Femur (tissue), 1 donor: ENCODE measurements at regions not wholly inside any gene's neighbourhood (a gene's known extent, or its start where the extent isn't known, plus 50 kb on each side); places are given as distances from the start of the nearest gene placed in this dataset.

Experiments
- DNase-seq: peaks from one replicate; pipeline ENCODE4 v3.0.0-alpha.2; 2017

- no peak for DNase-seq
Measured at GRCh38 chr5:135697959-135698345, 119.2 kb upstream of the CXCL14 start.

GRCh38 chr5:135697251-135697958 is 118.6 kb upstream of the CXCL14 start:
- DNase-seq, result no peak

GRCh38 chr5:135696317-135696716 is 117.5 kb upstream of the CXCL14 start:
- DNase-seq, result no peak

- no peak for DNase-seq
Measured at GRCh38 chr5:135695656-135696313, 117.0 kb upstream of the CXCL14 start.

- no peak for DNase-seq
Measured at GRCh38 chr5:135694906-135695305, 116.1 kb upstream of the CXCL14 start.

GRCh38 chr5:135694012-135694411 is 115.2 kb upstream of the CXCL14 start:
- peak; percentile 60 for DNase-seq

- no peak for DNase-seq
Measured at GRCh38 chr5:135693371-135693955, 114.7 kb upstream of the CXCL14 start.

GRCh38 chr5:135691044-135691443 is 112.3 kb upstream of the CXCL14 start:
- no peak for DNase-seq

- no peak for DNase-seq
Measured at GRCh38 chr5:135690466-135690865, 111.7 kb upstream of the CXCL14 start.

- no peak for DNase-seq
Measured at GRCh38 chr5:135689506-135689905, 110.7 kb upstream of the CXCL14 start.

- DNase-seq, result no peak
Measured at GRCh38 chr5:135688385-135688784, 109.6 kb upstream of the CXCL14 start.

- no peak for DNase-seq
Measured at GRCh38 chr5:135683189-135683588, 104.4 kb upstream of the CXCL14 start.

- no peak for DNase-seq
Measured at GRCh38 chr5:135680713-135681112, 101.9 kb upstream of the CXCL14 start.

- DNase-seq, result no peak
Measured at GRCh38 chr5:135678640-135679268, 100.0 kb upstream of the CXCL14 start.

GRCh38 chr5:135671966-135672365 is 93.2 kb upstream of the CXCL14 start:
- DNase-seq, result no peak

- no peak for DNase-seq
Measured at GRCh38 chr5:135671052-135671705, 92.4 kb upstream of the CXCL14 start.

- DNase-seq, result no peak
Measured at GRCh38 chr5:135670588-135670987, 91.8 kb upstream of the CXCL14 start.

GRCh38 chr5:135669416-135669815 is 90.6 kb upstream of the CXCL14 start:
- no peak for DNase-seq

- no peak for DNase-seq
Measured at GRCh38 chr5:135667673-135668072, 88.9 kb upstream of the CXCL14 start.

GRCh38 chr5:135667204-135667603 is 88.4 kb upstream of the CXCL14 start:
- DNase-seq, result no peak

GRCh38 chr5:135662683-135663082 is 83.9 kb upstream of the CXCL14 start:
- DNase-seq, result no peak

GRCh38 chr5:135662061-135662481 is 83.3 kb upstream of the CXCL14 start:
- no peak for DNase-seq
